ENCODE measurements at regions not wholly inside any gene's neighbourhood (a gene's known extent, or its start where the extent isn't known, plus 50 kb on each side); places are given as distances from the start of the nearest gene placed in this dataset.

DNA sequence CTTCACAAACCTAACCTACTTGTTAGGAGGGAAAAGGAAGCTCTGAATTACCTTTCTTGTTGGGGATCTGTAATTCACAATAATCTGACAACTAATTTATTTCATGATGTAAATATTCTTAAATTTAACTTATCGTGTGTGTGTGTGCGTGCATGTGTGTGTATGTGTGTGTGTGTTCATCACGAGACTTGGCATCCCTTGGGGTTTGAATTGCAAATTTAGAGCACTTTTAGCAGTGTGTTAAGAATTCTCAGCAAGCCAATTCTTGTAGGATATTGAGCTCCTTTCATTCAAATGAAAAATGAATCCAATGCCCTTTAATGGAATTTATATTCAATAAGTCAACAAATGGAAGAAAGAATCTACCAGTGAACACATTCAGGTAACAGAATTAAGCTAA lies 85.9 kb upstream of the C3orf80 start (continued):
- no peak for TF ChIP-seq TEAD4 (IDR thresholded peaks at IDR 0.05; ENCODE audit: low read depth, low read length)

DNA sequence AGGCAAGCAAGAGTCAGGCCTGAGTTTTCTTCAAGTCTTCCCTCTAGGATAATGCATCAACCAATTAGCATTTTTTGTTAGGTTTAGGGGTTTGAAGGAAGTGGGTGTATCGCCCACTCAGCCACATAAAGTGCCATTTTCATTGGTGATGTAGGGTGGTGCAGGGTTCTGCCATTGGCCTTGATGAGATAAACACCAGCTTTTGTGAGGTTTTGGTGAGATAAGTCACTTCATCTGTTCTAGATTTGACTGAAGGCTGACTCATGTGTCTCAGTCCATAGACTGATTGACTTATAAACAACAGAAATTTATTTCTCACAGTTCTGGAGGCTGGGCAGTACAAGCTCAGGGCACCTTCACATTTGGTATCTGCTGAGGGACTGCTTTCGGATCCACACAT lies 84.5 kb upstream of the C3orf80 start:
- H4K20me1 ChIP-seq (replicated peaks in 1 of 2; ENCODE audit: control insufficient read depth in 1 of 2, insufficient read depth in 2 of 2, low read length in 2 of 2) = no peaks in the 10 kb centered on the region
- no peak overlapping the region for H4K91ac ChIP-seq (replicated peaks; ENCODE audit: insufficient read length, low read length)
- no peak overlapping the region for H3K14ac ChIP-seq (ENCODE audit: insufficient read length)
- 95% methylated on average over 2 of the region's 2 CpGs; no CpG with 5 or more reads in 1 of the 2 experiments for WGBS, 2 experiments (ENCODE audit: extremely low coverage in 1 of 2, insufficient coverage in 1 of 2, insufficient read length in 1 of 2, insufficient replicate concordance in 2 of 2, low coverage in 1 of 2, low lambda C conversion rate in 2 of 2, missing lambda C conversion rate in 1 of 2)
- no peaks in the 10 kb centered on the region for H3K4me1 ChIP-seq (replicated peaks in 1 of 4; ENCODE audit: control insufficient read depth in 3 of 4, insufficient read depth in 4 of 4, low read length in 3 of 4)
- H3K79me2 ChIP-seq (ENCODE audit: control insufficient read depth in 1 of 2, insufficient read depth in 2 of 2, low read length in 2 of 2) = no peaks in the 10 kb centered on the region
- H3K79me1 ChIP-seq (ENCODE audit: low read depth, low read length) = no peaks in the 10 kb centered on the region
- TF ChIP-seq, protein P1, sequence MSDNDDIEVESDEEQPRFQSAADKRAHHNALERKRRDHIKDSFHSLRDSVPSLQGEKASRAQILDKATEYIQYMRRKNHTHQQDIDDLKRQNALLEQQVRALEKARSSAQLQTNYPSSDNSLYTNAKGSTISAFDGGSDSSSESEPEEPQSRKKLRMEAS (IDR thresholded peaks at IDR 0.05) = no peak
- TF ChIP-seq RXRA (IDR thresholded peaks at IDR 0.05; ENCODE audit: insufficient read depth, low read depth, low read length) (no peak), KDM1A (IDR thresholded peaks at IDR 0.05; ENCODE audit: borderline replicate concordance, low read length) (no peak), GTF2F1 (IDR thresholded peaks at IDR 0.05; ENCODE audit: borderline replicate concordance, low read depth, low read length) (no peak)
- TF ChIP-seq, protein P2, sequence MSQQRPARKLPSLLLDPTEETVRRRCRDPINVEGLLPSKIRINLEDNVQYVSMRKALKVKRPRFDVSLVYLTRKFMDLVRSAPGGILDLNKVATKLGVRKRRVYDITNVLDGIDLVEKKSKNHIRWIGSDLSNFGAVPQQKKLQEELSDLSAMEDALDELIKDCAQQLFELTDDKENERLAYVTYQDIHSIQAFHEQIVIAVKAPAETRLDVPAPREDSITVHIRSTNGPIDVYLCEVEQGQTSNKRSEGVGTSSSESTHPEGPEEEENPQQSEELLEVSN (IDR thresholded peaks at IDR 0.05) = no peak
- no peak overlapping the region for H3K56ac ChIP-seq (replicated peaks; ENCODE audit: insufficient read length, low read depth, low read length)
- no peak overlapping the region for H4K5ac ChIP-seq (ENCODE audit: insufficient read length, low read depth, low read length)
- H2BK5ac ChIP-seq (ENCODE audit: low read depth, low read length) = no peak overlapping the region
- ChIA-PET CTCF (ENCODE audit: partially characterized antibody) (interaction anchor here (1.0 kb wide), 1 partner anchor 72 kb away, joined by 3 read pairs; no protein-coding TSS in a partner anchor), POLR2A (ENCODE audit: partially characterized antibody) (no interaction called here)
- H3K4ac ChIP-seq (replicated peaks; ENCODE audit: insufficient read length, low read depth, low read length) = no peak overlapping the region
- no peak overlapping the region for H3K9ac ChIP-seq (replicated peaks in 1 of 4; ENCODE audit: extremely low read depth in 1 of 4, low read depth in 3 of 4, low read length in 3 of 4)
- no peak overlapping the region for H2AK5ac ChIP-seq (ENCODE audit: low read depth, low read length)
- H3K18ac ChIP-seq (ENCODE audit: extremely low read depth, low read length) = no peak overlapping the region
- H3K27me3 ChIP-seq (replicated peaks in 1 of 4; ENCODE audit: control insufficient read depth in 3 of 4, extremely low read depth in 1 of 4, insufficient read depth in 3 of 4, low read length in 3 of 4) = no peaks in the 10 kb centered on the region
- FAIRE-seq = no peak
- H3K9me3 ChIP-seq (ENCODE audit: insufficient read depth in 2 of 2, low read depth in 1 of 2, low read length in 1 of 2) = peaks cover 0 to 3% of the 10 kb centered on the region in 2 experiments; a peak in 1 of 4 replicates
- DNase-seq (ENCODE audit: low read depth in 1 of 2, low spot score in 2 of 2) = no peak
- H3K27ac ChIP-seq (ENCODE audit: low read depth, low read length) = no peak overlapping the region
- no peak overlapping the region for H2BK12ac ChIP-seq (ENCODE audit: low read depth, low read length)
- no peak overlapping the region for H2AFZ ChIP-seq (ENCODE audit: low read length)
- no peak overlapping the region for H3K4me3 ChIP-seq (ENCODE audit: extremely low read depth in 1 of 4, insufficient read depth in 2 of 4, low read depth in 3 of 4, low read length in 4 of 4)
- no peak overlapping the region for H3K4me2 ChIP-seq (ENCODE audit: insufficient read depth in 1 of 2, low read depth in 2 of 2, low read length in 2 of 2)
- H2BK20ac ChIP-seq (ENCODE audit: low read length) = no peak overlapping the region
- no peaks in the 10 kb centered on the region for H3K23me2 ChIP-seq (ENCODE audit: low read depth, low read length)
- H2BK15ac ChIP-seq (ENCODE audit: low read length) = no peak overlapping the region
- H3K36me3 ChIP-seq (ENCODE audit: control insufficient read depth in 2 of 4, insufficient read depth in 4 of 4, low read length in 3 of 4) = no peaks in the 10 kb centered on the region
- no peak overlapping the region for H2BK120ac ChIP-seq (replicated peaks; ENCODE audit: low read depth, low read length)
- H4K8ac ChIP-seq (ENCODE audit: extremely low read depth, insufficient read depth, low read length) = no peak overlapping the region
- no peak overlapping the region for H3K23ac ChIP-seq (ENCODE audit: insufficient read length)

Data from H1 (cell line).